Stimulated activated CD4-positive, alpha-beta T cell treated with anti-CD3 and anti-CD28 coated beads, Interleukin-4, amount 100 ng/mL, for 24 hours (primary cell): ENCODE measurements at regions not wholly inside any gene's neighbourhood (a gene's known extent, or its start where the extent isn't known, plus 50 kb on each side); places are given as distances from the start of the nearest gene placed in this dataset.

ENCODE experiments used
- DNase-seq: peaks from one replicate; pipeline ENCODE4 v3.0.0-alpha.2; 2020

DNA sequence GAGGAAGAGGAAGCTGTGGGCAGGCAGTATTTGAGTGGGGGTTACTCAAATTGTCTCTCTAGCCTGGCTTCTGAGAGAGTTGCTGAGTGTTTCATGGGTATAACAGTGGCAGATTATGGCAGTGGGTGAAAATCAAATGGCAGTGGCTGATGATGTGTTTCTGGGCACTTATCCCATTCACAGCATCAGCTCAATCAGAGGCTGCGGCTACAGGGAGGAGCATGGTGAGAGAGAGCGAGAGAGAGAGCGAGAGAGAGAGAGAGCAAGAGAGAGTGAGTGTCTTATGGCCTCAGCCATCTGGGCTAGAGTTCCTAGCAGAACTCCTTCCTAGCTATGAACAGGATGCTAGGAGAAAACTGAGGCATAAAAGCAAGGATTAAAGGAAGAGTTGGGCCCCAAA, 178.9 kb downstream of the OLFM4 start:
- no peak for DNase-seq

GRCh38 chr13:53214433-53214832, 185.8 kb downstream of the OLFM4 start:
- DNase-seq, result no peak

GRCh38 chr13:53215563-53215962, 186.9 kb downstream of the OLFM4 start:
- no peak for DNase-seq

- DNase-seq, result no peak
These were observed 188.2 kb downstream of the OLFM4 start for GRCh38 chr13:53216773-53217172.

DNA sequence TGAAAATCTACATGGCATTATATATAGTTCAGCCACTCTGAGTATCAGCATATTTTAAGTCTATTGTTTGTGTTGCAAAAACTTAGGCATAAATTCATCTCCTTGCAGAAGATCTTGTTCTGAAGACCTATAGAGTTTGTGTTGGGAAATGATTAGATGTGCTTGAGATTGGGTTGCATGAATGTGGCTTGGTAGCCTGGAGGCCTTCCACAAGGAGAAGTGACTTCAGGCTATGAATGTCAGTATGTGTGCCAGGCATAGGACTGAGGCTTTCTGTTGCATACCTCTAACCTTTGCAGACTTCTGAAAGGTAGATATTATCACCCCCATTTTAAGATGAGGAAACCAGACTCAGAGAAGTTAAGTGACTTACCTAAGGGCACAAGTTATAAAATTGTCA, 188.6 kb downstream of the OLFM4 start:
- no peak for DNase-seq

- no peak for DNase-seq
These were observed 191.4 kb downstream of the OLFM4 start for GRCh38 chr13:53220038-53220437.

DNA sequence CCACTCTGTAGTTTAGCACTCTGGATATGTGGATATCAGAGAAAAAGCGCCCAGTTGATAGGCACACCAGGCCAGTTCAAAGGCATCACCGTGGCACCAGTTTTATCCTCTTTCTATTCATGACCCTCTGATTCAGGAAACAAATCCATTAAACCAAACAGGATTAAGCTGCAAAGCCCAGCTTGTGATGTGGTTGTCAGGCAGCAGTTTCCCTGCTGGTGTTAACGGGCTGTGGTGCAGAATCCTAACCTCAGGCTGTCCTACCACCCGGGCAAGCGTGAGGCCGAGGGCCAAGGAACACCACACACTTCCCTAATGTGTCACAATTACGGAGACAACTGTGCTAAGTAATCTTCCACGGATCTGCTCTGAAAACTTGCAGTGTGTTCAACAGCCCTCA, 209.1 kb downstream of the OLFM4 start:
- DNase-seq, result no peak

- no peak for DNase-seq
These were observed 209.6 kb downstream of the OLFM4 start for GRCh38 chr13:53238261-53238660.

DNA sequence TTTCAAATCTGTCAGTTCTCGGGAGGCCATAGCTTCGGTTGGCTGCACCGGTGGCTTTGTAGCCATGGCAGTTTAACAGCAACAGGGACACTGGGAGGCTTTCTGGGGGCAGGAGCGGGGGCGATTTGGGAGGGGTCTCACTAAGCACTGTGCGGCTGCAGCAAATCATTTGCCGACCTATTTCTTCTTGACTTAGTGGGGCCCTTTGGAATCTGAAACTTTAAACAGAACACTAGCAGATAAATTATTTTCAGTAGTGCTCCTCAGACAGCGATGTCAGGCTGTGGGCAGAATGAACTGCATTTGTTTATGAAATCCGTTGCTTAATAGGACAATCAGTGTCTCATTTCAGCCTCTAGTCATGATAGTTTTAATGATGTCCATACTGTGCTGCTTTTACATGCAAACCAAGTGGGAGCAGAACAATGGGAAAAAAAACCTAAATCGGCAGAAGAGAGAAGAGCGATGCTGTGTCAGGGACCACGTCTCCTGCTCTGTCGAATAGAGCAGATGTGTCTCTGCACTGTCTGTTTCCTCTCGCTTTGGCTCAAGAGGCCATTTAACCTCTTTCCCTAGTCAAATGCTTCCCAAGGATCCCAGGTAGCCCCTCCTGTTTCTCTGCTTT, 211.9 kb downstream of the OLFM4 start:
- DNase-seq, result no peak

- DNase-seq, result no peak
These were observed 213.3 kb downstream of the OLFM4 start for GRCh38 chr13:53241891-53242348.

GRCh38 chr13:53249236-53249635, 220.6 kb downstream of the OLFM4 start:
- DNase-seq, result no peak

DNA sequence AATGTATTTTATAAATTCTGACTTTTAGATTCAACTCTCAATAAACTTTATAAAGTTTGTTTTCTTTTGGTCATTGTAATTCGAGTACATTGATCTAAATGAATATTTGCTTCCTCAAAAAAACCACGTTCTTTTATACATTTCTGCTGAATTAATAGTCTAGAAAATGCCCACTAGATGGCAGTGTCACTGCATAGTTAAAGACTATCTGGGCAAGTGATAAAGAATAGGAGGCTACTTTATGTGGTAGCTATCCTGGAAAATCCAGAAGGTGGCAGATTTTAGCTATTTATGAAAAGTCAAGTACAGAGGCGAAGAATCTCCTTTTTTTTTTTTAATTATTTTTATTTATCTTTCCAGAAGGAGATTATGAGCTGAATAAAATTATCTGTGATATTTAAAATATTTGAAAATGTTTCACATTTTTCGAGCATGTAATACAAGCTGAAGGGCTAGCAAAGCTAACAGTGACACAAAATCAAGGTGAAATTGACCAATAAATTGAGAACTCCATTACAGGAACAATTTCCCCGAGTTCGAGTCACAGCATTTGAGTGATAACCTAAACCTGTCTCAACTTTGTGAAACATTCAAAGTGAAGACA, 221.8 kb downstream of the OLFM4 start:
- peak; percentile 14 for DNase-seq

- no peak for DNase-seq
These were observed 222.4 kb downstream of the OLFM4 start for GRCh38 chr13:53250977-53251376.

- DNase-seq, result no peak
These were observed 225.9 kb downstream of the OLFM4 start for GRCh38 chr13:53254500-53254899.

- no peak for DNase-seq
These were observed 227.2 kb downstream of the OLFM4 start for GRCh38 chr13:53255795-53256194.

DNA sequence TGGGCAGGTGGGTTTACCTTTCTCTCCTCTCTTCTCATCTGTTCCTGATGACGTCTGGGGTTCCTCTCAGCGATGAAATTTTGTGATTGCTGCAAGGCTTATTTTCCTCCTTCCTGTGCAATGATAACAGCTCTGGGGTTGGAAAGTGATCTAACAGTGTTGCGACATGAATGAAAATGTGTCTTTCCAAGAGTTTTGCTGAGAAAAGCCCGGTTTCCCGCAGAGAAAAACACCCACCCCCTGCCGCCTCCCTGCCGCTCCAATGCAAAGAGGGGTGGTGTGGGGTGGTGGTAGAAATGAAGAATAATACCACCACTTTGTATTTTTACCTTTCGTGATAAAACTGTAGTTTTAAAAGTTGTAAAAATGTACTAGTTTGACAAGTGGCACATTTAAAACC, 232.0 kb downstream of the OLFM4 start:
- DNase-seq, result no peak

GRCh38 chr13:53264751-53265385, 236.3 kb downstream of the OLFM4 start:
- DNase-seq, result no peak

DNA sequence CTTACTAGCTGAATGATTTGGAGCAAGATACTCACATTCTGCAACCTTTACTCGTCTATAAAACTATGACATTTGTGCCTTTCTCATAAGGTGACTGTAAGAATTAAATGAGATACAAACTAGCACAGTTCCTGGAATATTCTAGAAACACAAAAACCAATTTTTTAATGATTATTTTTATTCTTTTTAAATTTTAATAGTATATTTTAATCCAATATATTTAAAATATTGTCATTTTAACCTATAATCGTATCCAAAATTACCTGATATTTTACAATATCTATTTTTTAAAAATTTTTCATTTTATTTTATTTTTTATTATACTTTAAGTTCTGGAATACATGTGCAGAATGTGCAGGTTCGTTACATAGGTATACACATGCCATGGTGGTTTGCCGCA, 238.1 kb downstream of the OLFM4 start:
- no peak for DNase-seq

DNA sequence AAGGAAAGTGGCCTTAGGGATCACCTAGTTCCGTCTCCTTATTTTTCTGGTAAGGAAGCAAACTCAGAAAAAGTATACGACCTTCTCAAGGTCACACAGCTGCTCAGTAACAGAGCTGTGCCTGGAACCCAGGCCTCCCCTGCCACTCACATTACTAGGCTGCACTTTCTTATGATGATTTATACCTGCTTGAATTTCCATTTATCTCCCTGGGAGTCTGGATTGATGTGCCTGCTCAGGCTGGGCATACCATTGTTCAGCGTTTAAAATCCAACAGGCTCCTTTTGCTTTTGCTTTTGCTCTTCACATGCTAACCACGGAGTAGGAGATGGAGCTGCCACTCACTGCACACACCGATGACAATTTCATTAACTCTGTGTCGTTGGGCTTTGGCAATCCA, 241.0 kb downstream of the OLFM4 start:
- no peak for DNase-seq

DNA sequence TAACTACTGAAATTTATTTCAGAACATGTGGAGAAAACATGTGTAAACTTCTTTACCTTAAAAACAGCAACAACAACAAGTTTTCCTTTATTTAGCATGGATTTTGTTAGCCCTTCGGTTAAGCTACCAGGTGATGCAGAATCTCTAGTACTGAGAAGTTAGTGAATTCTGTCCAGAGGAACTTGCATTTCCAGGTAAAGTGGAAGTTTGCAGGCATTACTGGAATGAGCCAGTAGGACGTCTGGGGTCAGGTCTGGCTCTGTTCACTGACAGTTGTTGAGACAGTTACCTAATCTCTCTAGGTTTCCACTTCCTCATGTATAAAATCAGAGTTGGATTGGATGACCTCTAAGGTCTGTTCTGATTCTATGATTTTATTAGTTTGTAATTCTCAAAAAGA, 244.3 kb downstream of the OLFM4 start:
- no peak for DNase-seq

DNA sequence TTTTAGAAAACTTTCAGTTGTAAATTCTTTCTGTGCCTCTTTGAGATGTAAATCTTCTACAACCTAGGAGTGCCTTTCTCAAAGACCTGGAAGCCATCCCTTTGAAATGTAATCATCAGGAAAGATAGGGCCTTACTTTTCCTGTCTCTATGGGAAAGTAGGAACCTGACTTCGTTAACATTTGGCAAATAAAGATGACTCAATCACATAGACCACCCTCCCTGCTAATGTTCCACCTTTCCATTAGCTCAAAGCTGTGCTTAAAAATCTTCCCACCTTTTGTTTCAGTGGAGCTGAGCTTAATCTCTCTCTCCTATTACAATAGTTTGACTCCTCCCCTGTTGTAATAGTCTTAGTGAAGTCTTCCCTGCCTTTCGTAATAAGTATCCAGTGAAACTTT, 247.7 kb downstream of the OLFM4 start:
- no peak for DNase-seq

GRCh38 chr13:53281677-53282076, 253.1 kb downstream of the OLFM4 start:
- no peak for DNase-seq

DNA sequence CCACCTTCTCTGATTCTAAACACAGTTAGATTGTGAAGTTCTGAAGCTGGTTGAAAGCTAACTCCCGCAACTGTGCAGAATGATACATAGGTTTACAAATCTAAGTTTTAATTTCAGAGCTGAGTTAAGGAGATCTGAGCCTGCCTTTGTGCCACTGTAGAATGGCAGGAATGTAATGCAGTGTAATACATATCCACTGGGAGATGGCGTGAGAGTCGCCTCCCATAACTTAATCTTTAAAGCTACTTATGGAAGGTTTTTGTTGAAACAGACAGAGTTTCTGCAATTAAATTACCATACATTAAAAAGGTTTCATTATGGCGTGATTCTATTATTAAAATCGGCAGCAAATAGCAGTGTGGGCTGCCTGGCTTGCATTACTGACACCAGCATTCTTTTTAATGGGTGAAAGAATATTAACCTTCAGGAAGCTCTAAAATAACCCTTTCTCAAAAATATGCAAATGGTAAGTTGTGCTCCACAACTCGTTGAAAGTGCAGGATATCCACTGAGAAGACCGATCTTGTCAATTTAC, 257.4 kb downstream of the OLFM4 start:
- no peak for DNase-seq

- no peak for DNase-seq
These were observed 269.8 kb downstream of the OLFM4 start for GRCh38 chr13:53298396-53298795.
